Islet of Langerhans (tissue), 1 donor: ENCODE measurements at regions not wholly inside any gene's neighbourhood (a gene's known extent, or its start where the extent isn't known, plus 50 kb on each side); places are given as distances from the start of the nearest gene placed in this dataset.
"Not testable (repeated sequence)": the region's sequence is repeated elsewhere in the genome, so short reads cannot be mapped to it uniquely, and the experiment has no call there.

ENCODE experiments used
- FAIRE-seq: peaks from one replicate; lab custom pipeline; 2011; peaks lifted over from hg19 to GRCh38; lab: Jason Lieb, UNC

DNA sequence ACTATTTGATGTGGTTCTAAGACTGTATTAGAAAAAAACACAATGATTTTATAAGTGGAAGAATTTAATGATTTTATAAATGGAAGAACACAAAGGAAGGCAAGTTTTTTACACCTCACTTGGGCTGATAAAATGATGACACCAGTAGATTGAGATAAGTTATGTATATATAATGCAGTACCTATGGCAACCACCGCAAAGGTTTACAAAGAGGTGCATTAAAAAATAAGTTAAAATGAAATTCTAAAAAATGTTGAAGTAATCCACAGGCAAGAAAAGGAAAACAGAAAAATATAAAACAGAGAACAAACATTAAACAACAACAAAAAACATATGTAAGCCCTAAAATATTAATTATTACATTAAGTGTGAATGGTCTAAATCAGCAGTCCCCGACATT is 490.9 kb upstream of the AADAT start:
- no peak for FAIRE-seq

DNA sequence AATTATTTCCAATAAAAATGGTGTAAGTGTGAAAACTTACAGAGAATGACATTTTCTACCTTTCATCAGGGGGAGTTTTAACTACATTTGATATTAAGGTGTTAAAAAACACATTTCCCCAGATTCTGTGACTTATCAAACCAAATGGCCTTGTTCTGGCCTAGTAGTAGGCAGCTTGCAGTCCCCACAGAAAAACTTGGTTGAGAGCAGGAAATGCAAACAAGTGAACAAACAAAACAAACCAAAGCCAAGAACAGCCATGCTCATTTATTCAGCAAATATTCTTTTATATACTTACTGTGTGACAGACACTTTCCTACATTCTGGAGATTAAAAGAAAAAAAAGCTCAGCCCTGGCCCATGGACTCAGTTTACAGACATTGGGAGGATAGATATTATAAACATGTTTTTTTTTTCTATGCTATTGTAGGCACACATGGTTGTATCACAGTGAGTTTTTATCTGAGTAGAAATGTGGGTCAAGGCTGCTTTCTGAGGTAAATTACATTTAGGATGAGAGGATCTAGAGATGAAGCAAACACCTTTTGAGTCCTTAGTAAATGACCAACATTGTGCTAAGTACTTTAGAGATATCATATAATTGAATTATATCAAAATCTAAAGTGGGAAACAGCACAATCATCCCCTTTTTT is 449.2 kb upstream of the AADAT start:
- no peak for FAIRE-seq

DNA sequence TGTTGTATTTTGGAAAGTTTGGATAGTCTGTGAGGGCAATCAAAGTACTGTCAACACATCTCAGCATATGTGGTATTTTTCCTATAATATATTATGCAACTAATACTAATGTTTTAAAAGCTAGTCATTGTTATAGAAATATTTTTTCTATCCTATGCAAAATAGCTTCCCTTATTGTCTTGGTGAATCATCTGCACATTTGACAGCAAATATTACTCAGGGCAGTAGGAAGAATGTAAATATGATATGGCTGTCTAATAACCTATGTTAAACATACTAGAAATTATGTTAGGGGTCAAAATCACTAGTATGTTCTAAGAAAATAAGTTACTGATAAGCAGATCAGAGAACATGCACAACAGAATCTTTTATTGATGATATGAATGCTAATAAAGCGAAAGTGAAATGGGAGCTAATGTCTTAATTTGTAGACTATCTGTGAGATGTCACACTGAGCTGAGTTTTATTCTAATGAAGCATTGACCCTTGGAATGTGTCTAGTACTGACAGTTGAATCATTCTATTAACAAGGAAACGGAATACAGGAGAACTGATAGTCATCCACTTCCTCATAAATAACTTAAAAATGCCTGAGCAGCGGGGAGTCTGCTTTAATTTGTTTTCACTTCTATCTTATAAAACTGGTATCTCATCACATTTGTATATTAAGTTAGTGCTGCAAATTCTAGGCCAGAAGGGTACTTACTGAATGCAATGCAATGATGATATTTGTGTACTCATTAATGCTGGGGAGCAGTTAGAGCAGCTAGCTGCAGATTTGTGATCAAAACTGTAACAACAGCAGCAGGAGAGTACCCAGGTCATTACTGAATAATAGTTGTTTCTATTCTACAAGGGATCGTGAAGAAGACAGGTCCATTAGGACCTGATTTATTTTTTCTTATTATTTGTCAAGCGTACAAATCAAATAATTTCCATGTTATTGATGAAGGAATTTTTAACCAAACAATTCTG is 440.3 kb upstream of the AADAT start:
- FAIRE-seq, result no peak

DNA sequence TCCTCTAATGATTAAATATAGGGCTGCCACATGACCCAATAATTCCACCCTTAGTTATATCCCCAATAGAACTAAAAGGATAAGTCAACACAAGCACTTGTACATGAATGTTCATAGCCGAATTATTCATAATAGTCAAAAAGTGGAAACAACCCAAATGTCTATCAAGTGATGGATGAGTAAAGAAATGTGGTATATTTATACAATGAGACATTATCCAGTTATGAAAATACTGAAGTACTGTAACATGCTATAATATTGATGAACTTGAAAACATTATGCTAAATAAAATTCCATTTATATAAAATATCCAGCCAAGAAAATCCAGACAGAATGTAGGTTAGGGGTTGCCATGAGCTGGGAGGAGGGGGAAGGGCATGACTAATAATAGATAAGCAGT is 436.7 kb upstream of the AADAT start:
- no peak for FAIRE-seq

DNA sequence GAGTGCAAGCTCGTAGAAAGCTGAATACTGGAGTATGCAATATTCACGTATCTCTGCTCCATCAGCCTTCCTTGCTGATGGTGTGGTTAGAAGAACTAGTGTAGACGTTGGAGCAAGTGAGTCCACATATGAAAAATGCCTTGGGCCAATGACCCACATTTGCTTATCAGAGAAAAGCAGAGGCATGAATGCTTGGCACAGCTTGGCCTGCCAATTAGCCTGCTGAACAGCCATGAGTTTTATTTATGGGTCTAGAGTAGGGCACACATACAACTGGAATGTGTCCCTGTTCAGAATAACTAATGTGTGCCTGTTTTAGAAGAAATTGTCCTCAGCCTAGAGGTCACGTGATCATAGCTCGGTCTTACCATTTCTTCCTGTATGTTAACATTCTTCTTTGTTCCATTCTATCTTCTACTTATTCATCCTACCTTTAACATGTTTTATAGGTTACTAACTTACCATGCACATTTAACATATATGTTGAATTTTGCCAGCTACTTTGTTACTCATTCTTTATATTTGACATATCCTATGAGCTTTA is 432.7 kb upstream of the AADAT start:
- no peak for FAIRE-seq

DNA sequence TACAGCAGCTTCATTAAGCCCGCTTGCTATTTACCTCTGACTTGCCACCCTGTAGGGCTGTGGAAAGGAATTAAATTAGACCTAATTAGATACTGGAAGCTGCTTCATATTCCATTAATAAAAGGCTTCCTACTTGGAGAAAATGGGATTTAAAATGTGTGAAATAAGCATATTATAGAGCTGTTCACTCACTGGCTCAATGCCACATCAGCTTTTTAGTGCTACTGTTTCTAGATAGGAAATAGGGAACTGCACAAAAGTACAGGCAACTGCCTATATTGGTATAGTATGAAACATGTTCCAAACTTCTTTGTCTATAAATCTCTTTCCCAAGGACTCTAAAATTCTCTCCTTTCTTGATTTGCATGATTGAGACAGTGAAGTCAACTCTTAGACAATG is 407.9 kb upstream of the AADAT start:
- FAIRE-seq, result no peak

DNA sequence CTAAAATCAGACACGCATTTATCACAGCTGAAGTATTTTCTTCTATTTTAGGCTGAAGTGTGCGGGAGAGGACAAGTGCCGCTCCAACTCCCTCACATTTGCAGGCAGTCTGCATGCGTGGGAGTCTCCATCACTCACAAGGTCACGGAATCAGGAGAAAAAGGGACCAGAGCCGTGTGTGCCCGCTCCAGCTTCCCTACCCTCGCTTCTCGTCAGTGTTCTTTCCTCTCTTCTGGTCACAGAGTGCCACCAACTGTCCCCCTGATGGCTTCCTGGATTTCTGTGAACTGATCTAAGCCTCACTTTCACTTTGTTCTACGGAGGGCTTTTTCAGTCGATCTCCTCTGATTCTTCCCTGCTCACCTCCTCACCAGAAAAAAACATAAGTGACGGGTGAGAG is 407.4 kb upstream of the AADAT start:
- FAIRE-seq, result no peak

DNA sequence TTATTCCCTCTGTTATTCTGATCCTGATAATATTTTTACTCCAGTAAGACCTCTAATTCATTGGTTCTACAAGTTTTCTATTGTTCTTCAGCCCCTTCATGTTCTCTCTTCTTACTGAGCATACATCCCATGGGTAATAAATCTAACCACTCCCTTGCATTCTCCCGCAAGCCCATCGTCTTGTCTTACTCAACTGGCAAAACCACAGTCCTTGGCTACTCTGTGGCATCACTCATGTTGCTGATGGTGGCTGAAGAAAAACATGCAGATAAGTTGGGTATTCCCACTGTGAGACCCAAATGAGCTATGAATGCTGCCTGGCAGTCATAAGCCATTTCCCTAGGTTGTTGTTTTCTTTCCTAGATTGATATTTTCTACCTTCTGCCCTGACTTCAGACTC is 402.2 kb upstream of the AADAT start:
- FAIRE-seq, result no peak

DNA sequence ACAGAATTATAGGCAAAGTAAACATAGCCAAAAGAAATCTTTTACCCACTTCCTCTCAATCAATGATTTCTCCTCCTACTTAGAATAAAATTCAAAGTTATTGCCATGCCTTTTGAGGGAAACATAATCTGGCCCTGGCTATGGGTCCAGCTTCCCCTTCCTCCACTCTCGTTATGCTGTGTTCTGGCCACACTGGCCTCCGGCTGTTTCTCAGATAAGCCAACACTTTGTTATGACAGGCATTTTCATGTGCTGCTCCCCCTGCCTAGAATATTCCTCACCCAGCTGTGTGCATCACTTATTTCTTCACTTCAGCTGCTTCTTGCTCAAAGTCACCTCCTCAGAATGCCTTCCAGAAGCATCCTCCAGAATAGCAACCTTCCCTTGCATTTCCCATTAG is 386.6 kb upstream of the AADAT start:
- FAIRE-seq, result no peak

DNA sequence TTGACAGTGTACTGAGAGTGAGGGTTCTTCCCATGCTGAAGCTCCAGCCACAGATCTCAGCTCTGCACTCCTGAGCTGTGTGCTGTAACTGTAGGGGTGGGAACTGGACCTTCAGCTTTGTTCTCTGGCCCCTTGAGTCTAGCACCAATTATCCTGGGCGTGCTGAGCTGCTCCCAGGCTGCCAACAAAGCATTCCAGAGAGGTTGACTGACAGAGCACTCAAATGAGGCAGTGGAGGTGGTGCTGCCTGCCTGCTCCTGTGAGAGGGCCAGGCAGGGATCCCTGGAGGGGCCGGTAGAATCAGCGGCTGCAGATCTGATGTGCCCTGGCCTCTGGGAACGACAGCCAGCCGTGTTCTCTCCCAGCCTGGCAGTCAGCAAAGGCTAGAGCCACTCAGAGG is 375.7 kb upstream of the AADAT start:
- FAIRE-seq, result no peak

DNA sequence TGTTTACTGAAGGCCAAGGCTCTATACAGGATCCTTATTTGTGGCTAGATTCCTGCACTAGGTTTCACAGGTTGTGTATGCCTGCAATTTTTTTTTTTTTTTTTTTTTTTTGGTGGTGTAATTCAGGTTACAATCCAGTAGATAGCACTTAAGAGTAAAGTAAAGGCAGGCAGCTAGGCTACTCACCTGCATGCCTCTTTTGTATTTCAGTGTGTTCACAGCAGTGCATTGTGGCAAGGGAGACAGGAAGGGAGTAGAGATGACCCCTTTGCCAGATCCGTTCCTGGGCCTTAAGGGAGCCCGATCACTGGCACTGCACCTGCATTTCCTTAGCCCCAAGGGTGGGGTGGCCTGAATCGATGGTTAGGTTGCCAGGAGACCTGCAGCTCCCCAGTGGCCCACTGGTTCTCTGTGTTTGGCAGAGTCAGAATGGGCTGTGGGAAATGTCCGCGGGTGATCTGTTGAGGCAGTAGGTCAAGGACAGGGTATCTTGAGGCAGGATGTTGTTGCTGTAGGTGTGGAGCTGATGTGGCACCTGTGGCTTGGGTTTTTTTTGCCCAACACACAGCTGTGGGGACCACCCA is 374.9 kb upstream of the AADAT start:
- FAIRE-seq, result no peak

DNA sequence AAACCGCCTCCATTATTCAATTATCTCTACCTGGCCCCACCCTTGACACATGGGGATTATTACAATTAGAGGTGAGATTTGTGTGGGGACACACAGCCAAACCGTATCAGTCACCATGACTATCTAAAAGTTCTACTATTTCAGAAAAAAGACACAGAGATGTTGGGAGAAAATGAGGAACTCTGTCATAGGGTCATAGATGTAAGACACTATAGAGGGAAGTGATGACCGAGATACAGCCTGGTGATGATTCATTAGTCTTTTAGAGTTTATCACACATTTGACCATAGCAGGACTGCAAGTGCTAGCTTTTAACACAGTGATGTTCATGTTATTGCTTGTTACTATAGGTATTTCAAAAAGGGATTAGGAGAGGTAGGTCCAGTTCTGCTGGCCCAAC is 357.0 kb upstream of the AADAT start:
- FAIRE-seq, result no peak

DNA sequence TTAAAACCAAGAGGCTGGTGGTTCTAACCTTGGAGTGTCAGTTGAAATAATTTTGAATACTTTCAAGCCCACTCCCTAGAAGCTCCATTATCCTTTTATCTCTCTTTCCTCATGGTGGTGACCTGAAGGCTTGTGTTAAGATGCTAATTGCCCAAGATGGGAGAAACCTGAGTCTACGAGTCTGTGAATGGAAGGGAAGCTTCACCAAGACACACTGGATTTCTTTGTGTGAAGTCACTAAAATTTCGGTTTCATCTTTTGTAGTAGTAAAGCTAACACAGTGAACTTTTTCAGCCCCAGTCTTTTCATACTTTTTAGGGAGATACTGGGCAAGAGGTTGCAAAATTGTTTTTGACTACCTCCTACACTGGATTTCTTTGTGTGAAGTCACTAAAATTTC is 351.4 kb upstream of the AADAT start:
- not testable (repeated sequence) for FAIRE-seq

DNA sequence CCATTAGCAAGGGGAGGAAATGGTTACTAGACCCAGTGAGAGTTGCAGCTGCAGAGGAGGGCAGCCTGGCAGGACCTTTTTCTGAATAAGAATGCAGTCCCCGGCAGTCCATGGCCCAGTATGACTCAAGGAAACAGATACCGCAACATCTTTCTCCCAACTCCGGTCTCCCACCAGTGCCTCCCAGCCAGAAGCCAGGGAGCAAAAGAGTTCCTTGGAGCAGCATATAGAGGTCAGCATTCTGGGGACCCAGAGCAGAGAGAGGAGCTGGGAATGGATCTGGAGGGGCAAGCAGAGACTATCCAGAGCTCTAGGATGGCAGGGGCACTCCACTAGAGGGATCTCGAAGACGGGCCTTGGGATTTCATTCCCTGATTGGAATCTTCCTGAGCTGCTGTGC is 339.2 kb upstream of the AADAT start:
- no peak for FAIRE-seq

DNA sequence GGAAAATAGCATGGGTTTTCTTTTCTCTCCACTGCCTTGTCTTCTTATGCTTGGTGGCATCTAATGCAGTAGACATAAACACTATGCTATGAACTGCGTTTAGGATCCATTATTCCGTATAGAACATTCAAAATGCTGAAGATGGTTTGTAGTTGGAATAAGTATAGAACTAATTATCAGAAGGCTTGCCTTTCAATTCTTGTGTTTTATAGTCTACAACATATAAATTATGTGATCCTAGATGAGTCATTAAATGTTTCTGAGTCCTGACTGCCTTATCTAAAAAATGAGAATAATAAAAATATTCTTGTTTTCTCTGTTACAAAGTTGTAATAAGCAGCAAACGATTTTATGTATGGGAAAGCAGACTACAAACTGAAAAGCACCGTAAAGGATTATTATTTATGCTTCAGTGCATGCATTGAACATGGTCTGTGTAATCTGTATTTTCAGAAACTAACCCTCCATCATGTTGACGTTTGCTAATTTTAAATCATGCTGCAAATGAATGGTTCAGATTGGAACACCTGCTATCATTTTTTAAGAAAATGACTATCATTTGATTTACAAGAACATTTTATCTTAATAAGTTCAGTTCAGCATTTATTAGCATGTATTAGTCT is 335.9 kb upstream of the AADAT start:
- FAIRE-seq, result peak; percentile 64

DNA sequence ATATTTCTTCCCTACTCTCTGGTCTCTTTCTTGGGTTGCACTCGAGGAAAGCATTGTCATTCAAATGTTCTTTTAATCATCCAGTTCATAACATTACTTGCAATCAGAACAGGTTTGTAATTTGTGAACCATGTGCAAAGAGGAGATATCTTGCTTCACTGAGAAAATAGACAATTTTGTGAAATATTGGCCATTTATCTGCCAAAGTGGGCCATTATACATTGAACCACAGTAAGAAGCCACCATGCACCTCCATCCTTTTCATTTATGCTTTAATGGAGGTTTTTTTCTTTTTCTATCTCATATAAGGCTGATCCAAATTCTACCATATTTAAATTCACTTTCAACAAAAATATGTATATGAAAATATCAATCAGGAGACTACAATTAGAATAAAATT is 335.3 kb upstream of the AADAT start:
- no peak for FAIRE-seq

DNA sequence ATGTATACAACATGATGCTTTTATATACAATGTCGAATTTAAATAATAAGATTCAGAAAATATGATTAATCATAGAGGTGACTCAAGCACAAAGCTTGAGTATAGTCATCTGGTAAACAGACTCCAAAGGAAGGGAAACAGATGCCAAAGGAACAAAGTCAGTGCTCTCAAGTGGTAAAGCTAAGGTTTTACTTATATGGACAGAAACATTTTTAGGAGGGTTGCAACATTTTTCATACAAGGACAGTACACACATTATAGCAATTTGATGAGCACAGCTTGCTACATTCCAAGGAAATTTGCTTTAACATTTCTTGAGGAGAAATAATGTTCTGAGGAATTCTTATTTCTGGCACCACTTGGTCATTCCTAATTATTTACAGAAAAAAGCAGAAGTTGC is 333.4 kb upstream of the AADAT start:
- no peak for FAIRE-seq

DNA sequence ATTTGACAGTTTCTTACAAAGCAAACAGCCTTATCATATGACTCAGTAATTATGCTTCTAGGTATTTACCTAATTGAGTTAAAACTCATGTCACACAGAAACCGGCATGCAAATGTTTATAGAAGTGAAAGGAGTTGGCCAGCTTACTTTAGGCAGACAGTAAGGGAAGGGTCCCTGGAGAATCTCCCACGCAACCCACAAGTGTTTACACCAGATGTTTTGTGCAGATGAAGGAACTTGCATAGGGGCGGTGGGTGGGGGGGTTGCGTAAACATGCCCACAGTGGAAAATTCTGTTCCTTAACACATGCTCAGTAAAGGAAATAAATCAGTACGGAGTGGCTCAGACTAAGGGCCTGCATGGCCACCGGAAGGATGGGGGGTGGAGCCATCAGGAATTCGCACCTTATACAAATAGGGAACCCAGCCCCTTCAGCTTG is 330.5 kb upstream of the AADAT start:
- no peak for FAIRE-seq

DNA sequence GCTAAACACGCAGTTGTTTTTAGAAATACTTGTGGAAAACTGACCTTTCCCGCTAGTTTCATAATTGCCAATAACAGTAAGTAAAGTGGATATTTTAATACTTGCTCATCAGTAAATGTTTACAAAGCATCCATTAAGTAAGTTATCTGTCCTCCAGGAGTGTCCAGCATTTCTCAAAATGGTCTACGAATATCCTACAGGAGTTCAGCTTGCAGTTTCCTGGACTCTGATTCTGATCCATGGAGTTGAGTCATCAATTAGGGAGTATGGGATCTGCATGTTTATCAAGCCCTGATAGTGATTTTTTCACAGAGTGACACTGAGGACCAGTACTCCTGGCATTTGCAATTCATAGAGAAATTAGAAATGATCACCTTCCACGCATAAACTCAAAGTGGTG is 325.2 kb upstream of the AADAT start:
- FAIRE-seq, result peak; percentile 53

DNA sequence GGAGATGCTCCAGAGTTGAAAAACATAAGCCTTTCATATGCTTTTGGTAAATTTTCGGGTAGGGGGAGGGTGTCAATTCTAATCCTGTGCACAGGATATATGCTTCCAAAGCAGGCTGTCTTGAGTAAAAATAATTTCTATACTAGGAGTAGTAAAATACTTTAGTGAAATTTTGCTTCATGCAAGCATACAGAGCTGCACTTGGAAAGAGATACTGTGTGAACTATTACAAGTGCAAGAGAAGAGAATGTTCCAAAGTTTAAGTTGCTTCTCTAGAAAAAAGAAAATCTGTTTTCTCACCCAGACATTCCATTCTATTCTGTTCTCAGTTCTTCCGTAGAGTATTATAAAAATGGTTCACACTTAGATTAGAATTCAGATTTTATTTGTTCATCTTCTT is 324.6 kb upstream of the AADAT start:
- no peak for FAIRE-seq

DNA sequence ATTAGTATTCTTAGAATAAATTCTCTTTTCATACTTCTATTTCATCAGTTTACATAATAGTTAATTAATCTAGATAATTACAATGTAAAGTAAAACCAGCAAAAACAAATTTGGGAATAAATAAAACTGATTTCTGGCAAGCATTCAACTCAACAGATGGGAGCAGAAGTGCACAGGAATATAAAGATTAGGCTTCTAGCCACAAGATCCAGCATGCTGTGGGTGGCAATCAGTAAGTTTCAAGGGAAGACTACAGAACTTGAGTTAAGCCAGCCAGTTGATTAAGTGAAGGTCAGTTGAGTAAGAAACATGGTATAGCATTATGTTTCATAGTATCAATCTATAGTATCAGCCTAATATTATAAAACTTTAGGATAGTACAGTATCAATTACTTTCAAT is 324.2 kb upstream of the AADAT start:
- no peak for FAIRE-seq

DNA sequence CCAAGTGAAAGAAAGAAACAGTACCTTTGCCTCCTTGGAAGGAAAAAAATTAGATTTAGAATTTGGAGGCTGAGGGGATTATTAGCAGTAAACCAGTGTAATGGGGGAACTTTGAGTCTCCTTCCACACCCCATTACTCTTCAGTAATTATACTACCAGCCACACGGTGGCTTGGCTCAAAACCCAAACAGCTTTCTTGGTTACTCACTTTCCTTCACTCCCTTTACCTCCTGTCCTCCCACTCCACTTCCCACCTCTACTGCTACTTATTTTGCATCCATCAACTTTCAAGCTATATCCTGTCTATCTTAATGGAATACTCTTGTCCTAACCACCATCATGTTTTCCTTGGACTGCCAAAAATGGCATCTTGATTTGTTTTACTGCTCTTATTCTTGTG is 310.6 kb upstream of the AADAT start:
- no peak for FAIRE-seq
